Fibroblast of the aortic adventitia (primary cell): ENCODE measurements at regions not wholly inside any gene's neighbourhood (a gene's known extent, or its start where the extent isn't known, plus 50 kb on each side); places are given as distances from the start of the nearest gene placed in this dataset.

Experiments used
- DNase-seq: peaks from one replicate; pipeline ENCODE4 v3.0.0-alpha.2; 2010; ENCODE audit warnings: low read depth
- H3K4me3 ChIP-seq: 2 replicates; pipeline ENCODE4 v1.5.1; 2011; ENCODE audit warnings: low read depth, mild to moderate bottlenecking, control low read depth, low read length, moderate library complexity
- CTCF ChIP-seq: IDR thresholded peaks from 2 replicates; pipeline ENCODE4 v1.5.1; 2011; ENCODE audit warnings: mild to moderate bottlenecking, low read length, control low read depth, inconsistent platforms; ENCODE audit not compliant: insufficient read depth

GRCh38 chr13:53411463-53411862 lies 382.9 kb downstream of the OLFM4 start:
- H3K4me3 ChIP-seq: no peak overlapping the region
- no peak for TF ChIP-seq CTCF
- DNase-seq: no peak

GRCh38 chr13:53415135-53415534 lies 386.5 kb downstream of the OLFM4 start:
- no peak for DNase-seq
- TF ChIP-seq CTCF: no peak

GRCh38 chr13:53417601-53418000 lies 389.0 kb downstream of the OLFM4 start:
- TF ChIP-seq CTCF: no peak
- no peak overlapping the region for H3K4me3 ChIP-seq
- no peak for DNase-seq

More at GRCh38 chr13:53415135-53415534, 386.5 kb downstream of the OLFM4 start:
- no peak overlapping the region for H3K4me3 ChIP-seq

GRCh38 chr13:53422415-53422814 lies 393.8 kb downstream of the OLFM4 start:
- no peak for DNase-seq
- TF ChIP-seq CTCF: no peak
- H3K4me3 ChIP-seq: no peak overlapping the region

- no peak for DNase-seq
- TF ChIP-seq CTCF: no peak
- H3K4me3 ChIP-seq: no peak overlapping the region
Measured at GRCh38 chr13:53436396-53436795, 407.8 kb downstream of the OLFM4 start.

GRCh38 chr13:53439439-53440225 lies 411.0 kb downstream of the OLFM4 start:
- DNase-seq: no peak
- no peak for TF ChIP-seq CTCF
- H3K4me3 ChIP-seq: no peak overlapping the region

- no peak for TF ChIP-seq CTCF
- no peak for DNase-seq
- H3K4me3 ChIP-seq: no peak overlapping the region
Measured at GRCh38 chr13:53442979-53443378, 414.4 kb downstream of the OLFM4 start.
